Endothelial cell of umbilical vein (primary cell): ENCODE measurements at regions not wholly inside any gene's neighbourhood (a gene's known extent, or its start where the extent isn't known, plus 50 kb on each side); places are given as distances from the start of the nearest gene placed in this dataset.

Source experiments
- BruUV-seq: library from RNA; stranded (reverse); fragments of 400-500 nt; replicated peaks from 2 replicates; lab custom pipeline; 2021; lab: Mats Ljungman, UMichigan
- CTCF ChIA-PET: fragments of 300-600, 350-600 bp; sonication (Branson Sonifier 250); formaldehyde crosslinking; loops from one replicate; lab custom pipeline; 2021; ENCODE audit warnings: antibody characterized with exemption, inconsistent platforms; lab: Charles Lee
- POLR2A ChIA-PET: fragments of 300-600, 350-600 bp; sonication (Branson Sonifier 250); formaldehyde crosslinking; loops from one replicate; lab custom pipeline; 2021; ENCODE audit warnings: antibody characterized with exemption, inconsistent platforms; lab: Charles Lee
- DNase-seq: peaks from one replicate; pipeline ENCODE4 v3.0.0-alpha.2; 2011; ENCODE audit warnings: low read depth, low spot score
- FAIRE-seq: peaks from 2 replicates; lab custom pipeline; 2011; peaks lifted over from hg19 to GRCh38; lab: Jason Lieb, UNC
- H2AFZ ChIP-seq: 2 replicates; pipeline ENCODE4 v1.6.0; 2012; ENCODE audit warnings: low read depth, low read length, control low read depth, inconsistent platforms
- H3K27ac ChIP-seq: 2 replicates; pipeline ENCODE4 v1.5.1; 2011; ENCODE audit warnings: low read depth, mild to moderate bottlenecking, control low read depth, low read length, moderate library complexity; ENCODE audit not compliant: insufficient read depth
- H3K27me3 ChIP-seq, 2 experiments: 2 replicates each; pipeline versions ENCODE4 v1.6.0 to v1.6.1; 2011; ENCODE audit warnings: low read length in 2 of 2, mixed read lengths in 1 of 2; ENCODE audit not compliant: control insufficient read depth in 2 of 2, insufficient read depth in 2 of 2
- H3K36me3 ChIP-seq, 2 experiments: 2 replicates in 1 of 2; 3 replicates in 1 of 2; pipeline ENCODE4 v1.5.1; 2011; ENCODE audit warnings: low read length in 2 of 2, mild to moderate bottlenecking in 1 of 2, moderate library complexity in 1 of 2; ENCODE audit not compliant: control insufficient read depth in 2 of 2, insufficient read depth in 2 of 2; ENCODE audit errors: extremely low read depth in 1 of 2
- H3K4me1 ChIP-seq: 3 replicates; pipeline ENCODE4 v1.5.1; 2011; ENCODE audit warnings: mild to moderate bottlenecking, low read length; ENCODE audit not compliant: control insufficient read depth, insufficient read depth; ENCODE audit errors: extremely low read depth
- H3K4me2 ChIP-seq: 2 replicates; pipeline ENCODE4 v1.6.1; 2011; ENCODE audit warnings: low read length, control low read depth, mixed read lengths; ENCODE audit not compliant: insufficient read depth
- H3K4me3 ChIP-seq, 3 experiments: fragments of 200-600 bp in 1 of 3; sonication (generic), shearing (Covaris generic) in 1 of 3; replicated peaks in 1 of 3; 2 replicates each; pipeline ENCODE4 v1.5.1; 2011 to 2016; ENCODE audit warnings: control low read depth in 3 of 3, low read length in 3 of 3, mild to moderate bottlenecking in 2 of 3, inconsistent platforms in 1 of 3, low read depth in 1 of 3, moderate library complexity in 1 of 3; ENCODE audit not compliant: insufficient read depth in 1 of 3
- H3K79me2 ChIP-seq: 2 replicates; pipeline ENCODE4 v1.6.0; 2012; ENCODE audit warnings: low read length, inconsistent platforms; ENCODE audit not compliant: control insufficient read depth, insufficient read depth
- H3K9ac ChIP-seq: replicated peaks from 2 replicates; pipeline ENCODE3; 2011; ENCODE audit warnings: low read length, control low read depth; ENCODE audit not compliant: insufficient read depth; ENCODE audit errors: extremely low read depth
- H3K9me1 ChIP-seq: replicated peaks from 3 replicates; pipeline ENCODE4 v1.6.0; 2011; ENCODE audit warnings: mild to moderate bottlenecking, low read length; ENCODE audit not compliant: control insufficient read depth, insufficient read depth; ENCODE audit errors: extremely low read depth
- H3K9me3 ChIP-seq: replicated peaks from 2 replicates; pipeline ENCODE4 v1.5.1; 2012; ENCODE audit warnings: low read length, inconsistent platforms; ENCODE audit not compliant: control insufficient read depth, insufficient read depth
- H4K20me1 ChIP-seq: replicated peaks from 2 replicates; pipeline ENCODE3; 2011; ENCODE audit warnings: mild to moderate bottlenecking, low read length; ENCODE audit not compliant: control insufficient read depth, insufficient read depth; ENCODE audit errors: extremely low read depth
- CTCF ChIP-seq, 2 donors: IDR thresholded peaks; 1 replicate in 1 of 2; 2 replicates in 1 of 2; pipeline ENCODE4 v1.5.1; 2011; ENCODE audit warnings: low read length in 2 of 2, mild to moderate bottlenecking in 2 of 2, moderate library complexity in 2 of 2, control low read depth in 1 of 2, inconsistent platforms in 1 of 2, low read depth in 1 of 2; ENCODE audit not compliant: insufficient read depth in 1 of 2; ENCODE audit errors: extremely low read depth in 1 of 2
- GATA2 ChIP-seq: IDR thresholded peaks from 2 replicates; pipeline ENCODE4 v1.7.0; 2011; ENCODE audit warnings: low read depth, mild to moderate bottlenecking, moderate library complexity, mixed read lengths, low read length; ENCODE audit not compliant: insufficient read length, insufficient read depth
- JUN ChIP-seq: IDR thresholded peaks from 2 replicates; pipeline ENCODE4 v1.6.1; 2011; ENCODE audit warnings: borderline replicate concordance, low read depth; ENCODE audit not compliant: insufficient read length, insufficient read depth
- MYC ChIP-seq: IDR thresholded peaks from one replicate; pipeline ENCODE4 v1.6.1; 2011; ENCODE audit warnings: mild to moderate bottlenecking, low read depth, low read length
- POLR2A ChIP-seq: IDR thresholded peaks from 2 replicates; pipeline ENCODE4 v1.6.1; 2012; ENCODE audit warnings: low read depth, mild to moderate bottlenecking, control low read depth, low read length
- POLR2AphosphoS5 ChIP-seq: IDR thresholded peaks from 2 replicates; pipeline ENCODE4 v1.6.1; 2012; ENCODE audit warnings: low read depth, mild to moderate bottlenecking, control low read depth, low read length, moderate library complexity; ENCODE audit not compliant: insufficient read depth
- dilution Hi-C: fragments of 300-500 bp; cut with MboI; formaldehyde crosslinking; loops from one replicate; pipeline ENCODE4 v1.15.0; 2019; ENCODE audit warnings: low sequenced_read_pairs; ENCODE audit not compliant: extremely low pct_ligation_motif_present
- intact Hi-C: fragments of 100-400 bp; cut with micrococcal nuclease; formaldehyde crosslinking; loops from one replicate; pipeline ENCODE4 v1.10.0; 2022

GRCh38 chr10:21363092-21363730, 162.3 kb downstream of the SKIDA1 start:
- no TSS peak for BruUV-seq
- Histone ChIP-seq H3K4me2 (peak overlapping the region; percentile 54), H3K27me3 (no peaks in the 10 kb centered on the region), H2AFZ (peak overlapping the region; percentile 77), H3K9me1 (no peaks in the 10 kb centered on the region), H3K27ac (peak overlapping the region; percentile 96), H3K4me3 (no peak overlapping the region), H3K36me3 (no peaks in the 10 kb centered on the region), H3K9ac (peak overlapping the region; percentile 70), H3K4me1 (peaks cover 32% of the 10 kb centered on the region), H4K20me1 (no peaks in the 10 kb centered on the region), H3K79me2 (no peaks in the 10 kb centered on the region), H3K9me3 (no peaks in the 10 kb centered on the region)
- POLR2A ChIA-PET = interaction anchor here (0.6 to 1.0 kb wide), 2 partner anchors 32 to 53 kb away, joined by 7 to 11 read pairs; no protein-coding TSS in a partner anchor
- intact Hi-C loops (loop anchor here (1.0 kb wide), 1 partner anchor 361 kb away; no protein-coding TSS in a partner anchor), dilution Hi-C loops (no loop called here)
- TF ChIP-seq MYC (no peak), JUN (no peak), GATA2 (no peak)
- CTCF ChIA-PET = interaction anchor here (0.8 to 3.2 kb wide), 4 partner anchors 10 to 84 kb away, joined by 3 to 14 read pairs (median 8); no protein-coding TSS in a partner anchor
- DNase-seq (peak; percentile 66), FAIRE-seq (no peak)

GRCh38 chr10:21359202-21359601, 166.3 kb downstream of the SKIDA1 start:
- intact Hi-C loops (no loop called here), dilution Hi-C loops (no loop called here)
- Histone ChIP-seq H3K4me2 (no peak overlapping the region), H2AFZ (no peak overlapping the region), H3K4me1 (peaks cover 14% of the 10 kb centered on the region), H3K9ac (no peak overlapping the region), H3K27me3 (no peaks in the 10 kb centered on the region), H3K9me1 (no peaks in the 10 kb centered on the region), H4K20me1 (no peaks in the 10 kb centered on the region), H3K36me3 (no peaks in the 10 kb centered on the region), H3K9me3 (no peaks in the 10 kb centered on the region), H3K4me3 (no peak overlapping the region), H3K27ac (no peak overlapping the region), H3K79me2 (no peaks in the 10 kb centered on the region)
- TF ChIP-seq GATA2 (no peak), JUN (no peak), MYC (no peak), CTCF (IDR thresholded peaks at IDR 0.05; ENCODE audit: extremely low read depth in 1 of 2, insufficient read depth in 1 of 2, low read depth in 1 of 2, low read length in 2 of 2) (no peak), POLR2A (no peak), POLR2AphosphoS5 (no peak)
- no TSS peak for BruUV-seq
- FAIRE-seq = no peak
- CTCF ChIA-PET = interaction anchor here (0.7 to 1.6 kb wide), 3 partner anchors 14 to 80 kb away, joined by 3 to 4 read pairs (median 3); no protein-coding TSS in a partner anchor
- POLR2A ChIA-PET = no interaction called here
- no peak for DNase-seq
